OCI-LY1 (cell line): ENCODE measurements at regions not wholly inside any gene's neighbourhood (a gene's known extent, or its start where the extent isn't known, plus 50 kb on each side); places are given as distances from the start of the nearest gene placed in this dataset.

Experiments
- EZH2 ChIP-seq: fragments of 200-600 bp; sonication (generic), shearing (Covaris generic); IDR thresholded peaks from 2 replicates; pipeline ENCODE4 v1.8.0; 2017; ENCODE audit warnings: borderline replicate concordance, mixed run types, mild to moderate bottlenecking, antibody characterized with exemption, low read length, moderate library complexity, mixed read lengths
- TF ChIP-seq, protein P1 (sequence below): fragments of 200-600 bp; sonication (generic), shearing (Covaris generic); IDR thresholded peaks from 2 replicates; pipeline ENCODE4 v1.5.1; 2017; ENCODE audit warnings: mild to moderate bottlenecking, antibody characterized with exemption, low read length, moderate library complexity, mixed read lengths

DNA sequence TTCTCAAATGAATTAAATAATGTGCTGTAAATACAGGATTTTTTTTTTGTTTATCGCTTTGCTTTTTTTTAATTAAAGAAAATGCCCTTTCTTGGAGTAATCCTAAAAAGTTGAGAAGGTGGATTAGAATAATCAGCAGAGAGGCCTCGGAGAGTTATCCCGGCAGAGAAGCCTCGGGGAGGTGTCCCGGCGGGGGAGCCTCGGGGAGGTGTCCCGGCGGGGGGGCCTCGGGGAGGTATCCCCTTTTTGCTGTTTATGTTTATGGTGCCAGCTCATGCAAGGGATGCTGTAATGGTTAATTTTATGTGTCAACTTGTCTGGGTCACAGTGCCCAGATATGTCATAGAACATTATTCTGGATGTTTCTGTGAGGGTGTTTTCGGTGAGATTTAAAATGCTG, 263.0 kb upstream of the TRIB2 start:
- TF ChIP-seq, protein P1, sequence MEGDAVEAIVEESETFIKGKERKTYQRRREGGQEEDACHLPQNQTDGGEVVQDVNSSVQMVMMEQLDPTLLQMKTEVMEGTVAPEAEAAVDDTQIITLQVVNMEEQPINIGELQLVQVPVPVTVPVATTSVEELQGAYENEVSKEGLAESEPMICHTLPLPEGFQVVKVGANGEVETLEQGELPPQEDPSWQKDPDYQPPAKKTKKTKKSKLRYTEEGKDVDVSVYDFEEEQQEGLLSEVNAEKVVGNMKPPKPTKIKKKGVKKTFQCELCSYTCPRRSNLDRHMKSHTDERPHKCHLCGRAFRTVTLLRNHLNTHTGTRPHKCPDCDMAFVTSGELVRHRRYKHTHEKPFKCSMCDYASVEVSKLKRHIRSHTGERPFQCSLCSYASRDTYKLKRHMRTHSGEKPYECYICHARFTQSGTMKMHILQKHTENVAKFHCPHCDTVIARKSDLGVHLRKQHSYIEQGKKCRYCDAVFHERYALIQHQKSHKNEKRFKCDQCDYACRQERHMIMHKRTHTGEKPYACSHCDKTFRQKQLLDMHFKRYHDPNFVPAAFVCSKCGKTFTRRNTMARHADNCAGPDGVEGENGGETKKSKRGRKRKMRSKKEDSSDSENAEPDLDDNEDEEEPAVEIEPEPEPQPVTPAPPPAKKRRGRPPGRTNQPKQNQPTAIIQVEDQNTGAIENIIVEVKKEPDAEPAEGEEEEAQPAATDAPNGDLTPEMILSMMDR: no peak
- no peak for TF ChIP-seq EZH2
